Natural killer cell (primary cell): ENCODE measurements at regions not wholly inside any gene's neighbourhood (a gene's known extent, or its start where the extent isn't known, plus 50 kb on each side); places are given as distances from the start of the nearest gene placed in this dataset.
A peak's percentile ranks its signal among the peaks of the same experiment; 100 is the strongest.
"Not testable (repeated sequence)": the region's sequence is repeated elsewhere in the genome, so short reads cannot be mapped to it uniquely, and the experiment has no call there.

ENCODE experiments used
- ATAC-seq, 3 donors: fragments of 150-1000 bp in 2 of 3; fragments of 200-7000 bp in 1 of 3; cut with Tn5 transposase; 1 replicate in 1 of 3; 2 replicates in 2 of 3; pipeline ENCODE4 v1.10.0; 2021; ENCODE audit warnings: mild to moderate bottlenecking in 2 of 3, moderate library complexity in 2 of 3
- DNase-seq, 2 donors: peaks; one replicate each; pipeline versions ENCODE4 v3.0.0 to v3.0.0-alpha.2; 2013 to 2021; ENCODE audit warnings: mixed read lengths in 1 of 2
- H3K27ac ChIP-seq: one replicate; pipeline ENCODE4 v1.5.1; 2013; ENCODE audit warnings: mild to moderate bottlenecking, low read length
- H3K27me3 ChIP-seq: one replicate; pipeline ENCODE4 v1.6.1; 2013; ENCODE audit warnings: low read length; ENCODE audit not compliant: control insufficient read depth, insufficient read depth
- H3K36me3 ChIP-seq: one replicate; pipeline ENCODE4 v1.6.1; 2013; ENCODE audit warnings: low read length; ENCODE audit not compliant: control insufficient read depth, insufficient read depth
- H3K4me1 ChIP-seq: one replicate; pipeline ENCODE4 v1.6.1; 2013; ENCODE audit warnings: low read length; ENCODE audit not compliant: control insufficient read depth, insufficient read depth
- H3K4me3 ChIP-seq: one replicate; pipeline ENCODE4 v1.5.1; 2013; ENCODE audit warnings: low read length
- H3K9me3 ChIP-seq: one replicate; pipeline ENCODE4 v1.6.1; 2013; ENCODE audit warnings: low read length; ENCODE audit not compliant: control insufficient read depth, insufficient read depth
- H3K27ac Mint-ChIP-seq, 2 donors: one replicate each; pipeline ENCODE4 v1.8.0; 2022; ENCODE audit warnings: mild to moderate bottlenecking in 2 of 2, mixed read lengths in 2 of 2, moderate library complexity in 1 of 2
- H3K27me3 Mint-ChIP-seq, 2 donors: one replicate each; pipeline ENCODE4 v1.8.0; 2022; ENCODE audit warnings: low read depth in 2 of 2, mixed read lengths in 2 of 2
- H3K36me3 Mint-ChIP-seq: one replicate; pipeline ENCODE4 v1.8.0; 2022; ENCODE audit warnings: mixed read lengths
- H3K4me1 Mint-ChIP-seq, 2 donors: one replicate each; pipeline ENCODE4 v1.8.0; 2022; ENCODE audit warnings: mixed read lengths in 2 of 2
- H3K4me3 Mint-ChIP-seq: one replicate; pipeline ENCODE4 v1.8.0; 2022; ENCODE audit warnings: mild to moderate bottlenecking, moderate library complexity, mixed read lengths
- H3K9me3 Mint-ChIP-seq, 2 donors: one replicate each; pipeline ENCODE4 v1.8.0; 2022; ENCODE audit warnings: mixed read lengths in 2 of 2
- CTCF ChIP-seq: fragments of 200-600 bp; IDR thresholded peaks from one replicate; pipeline ENCODE4 v1.8.0; 2022; ENCODE audit warnings: antibody characterized with exemption
- WGBS: methylation state at CpG from one replicate; pipeline ENCODE4 v1.1.7; 2013; ENCODE audit warnings: missing lambda C conversion rate; ENCODE audit not compliant: insufficient coverage; 5-methylcytosine and 5-hydroxymethylcytosine counted together
- intact Hi-C: fragments of 100-400 bp; cut with micrococcal nuclease; formaldehyde crosslinking; loops from one replicate; pipeline ENCODE4 v1.14.2; 2022

GRCh38 chr16:10323528-10323869, 62.4 kb upstream of the ATF7IP2 start:
- Histone ChIP-seq H3K4me1 (peaks cover 3% of the 10 kb centered on the region), H3K27me3 (no peaks in the 10 kb centered on the region), H3K9me3 (peaks cover 3% of the 10 kb centered on the region), H3K27ac (no peak overlapping the region), H3K36me3 (no peaks in the 10 kb centered on the region), H3K4me3 (no peak overlapping the region)
- Mint-ChIP-seq H3K4me1 (peaks cover 0 to 13% of the 10 kb centered on the region in 2 donors), H3K4me3 (no peak overlapping the region), H3K36me3 (no peaks in the 10 kb centered on the region), H3K9me3 (no peaks in the 10 kb centered on the region), H3K27ac (no peak overlapping the region), H3K27me3 (no peaks in the 10 kb centered on the region)
- ATAC-seq, result no peak
- no peak for DNase-seq
- intact Hi-C loops, result no loop called here
- TF ChIP-seq CTCF, result no peak
- WGBS, result 87% methylated on average over 2 of the region's 2 CpGs

- ATAC-seq, result no peak
- H3K27me3 Mint-ChIP-seq, result no peaks in the 10 kb centered on the region
- H3K27ac Mint-ChIP-seq, result no peak overlapping the region
- H3K4me1 Mint-ChIP-seq, result peaks cover 0 to 11% of the 10 kb centered on the region in 2 donors
- no peaks in the 10 kb centered on the region for H3K36me3 Mint-ChIP-seq
- Histone ChIP-seq H3K4me1 (peaks cover 10% of the 10 kb centered on the region), H3K27me3 (no peaks in the 10 kb centered on the region), H3K27ac (no peak overlapping the region), H3K36me3 (no peaks in the 10 kb centered on the region), H3K9me3 (peaks cover 8% of the 10 kb centered on the region), H3K4me3 (no peak overlapping the region)
- intact Hi-C loops, result no loop called here
- DNase-seq, result no peak
- no peak for TF ChIP-seq CTCF
- H3K4me3 Mint-ChIP-seq, result no peak overlapping the region
- 100% methylated on average over 2 of the region's 2 CpGs for WGBS
- no peaks in the 10 kb centered on the region for H3K9me3 Mint-ChIP-seq
Observed at GRCh38 chr16:10324210-10324609, 61.7 kb upstream of the ATF7IP2 start.

GRCh38 chr16:10325783-10326543, 59.9 kb upstream of the ATF7IP2 start:
- H3K27me3 Mint-ChIP-seq, result no peaks in the 10 kb centered on the region
- no peak overlapping the region for H3K27ac Mint-ChIP-seq
- no peak for DNase-seq
- TF ChIP-seq CTCF, result no peak
- no peak for ATAC-seq
- no peaks in the 10 kb centered on the region for H3K9me3 Mint-ChIP-seq
- H3K9me3 ChIP-seq, result peaks cover 10% of the 10 kb centered on the region
- peaks cover 13 to 21% of the 10 kb centered on the region in 2 donors for H3K4me1 Mint-ChIP-seq
- WGBS, result 94% methylated on average over 10 of the region's 10 CpGs
- no peak overlapping the region for H3K4me3 ChIP-seq
- no peaks in the 10 kb centered on the region for H3K36me3 ChIP-seq
- intact Hi-C loops, result loop anchor here (5.0 kb wide), 1 partner anchor 61 kb away; the partner anchor contains the start of gene ATF7IP2
- H3K36me3 Mint-ChIP-seq, result no peaks in the 10 kb centered on the region
- peaks cover 27% of the 10 kb centered on the region for H3K4me1 ChIP-seq
- no peaks in the 10 kb centered on the region for H3K27me3 ChIP-seq
- no peak overlapping the region for H3K27ac ChIP-seq
- H3K4me3 Mint-ChIP-seq, result no peak overlapping the region

GRCh38 chr16:10326647-10327046, 59.2 kb upstream of the ATF7IP2 start:
- Histone ChIP-seq H3K9me3 (peaks cover 10% of the 10 kb centered on the region), H3K27me3 (no peaks in the 10 kb centered on the region), H3K27ac (no peak overlapping the region), H3K36me3 (no peaks in the 10 kb centered on the region), H3K4me1 (peaks cover 31% of the 10 kb centered on the region), H3K4me3 (no peak overlapping the region)
- Mint-ChIP-seq H3K27me3 (no peaks in the 10 kb centered on the region), H3K9me3 (no peaks in the 10 kb centered on the region), H3K27ac (no peak overlapping the region), H3K36me3 (no peaks in the 10 kb centered on the region), H3K4me3 (no peak overlapping the region), H3K4me1 (peaks cover 13 to 24% of the 10 kb centered on the region in 2 donors)
- no peak for DNase-seq
- no peak for TF ChIP-seq CTCF
- intact Hi-C loops, result loop anchor here (5.0 kb wide), 1 partner anchor 61 kb away; the partner anchor contains the start of gene ATF7IP2
- no peak for ATAC-seq
- 96% methylated on average over 4 of the region's 5 CpGs for WGBS

GRCh38 chr16:10328291-10328690, 57.6 kb upstream of the ATF7IP2 start:
- H3K4me1 ChIP-seq, result peaks cover 42% of the 10 kb centered on the region
- 98% methylated on average over 5 of the region's 5 CpGs for WGBS
- not testable (repeated sequence) for H3K36me3 ChIP-seq, H3K27me3 ChIP-seq, H3K27ac Mint-ChIP-seq, H3K9me3 ChIP-seq, H3K27ac ChIP-seq, H3K4me3 ChIP-seq, H3K36me3 Mint-ChIP-seq, H3K27me3 Mint-ChIP-seq, H3K4me3 Mint-ChIP-seq, DNase-seq, H3K9me3 Mint-ChIP-seq
- peaks cover 18 to 34% of the 10 kb centered on the region in 2 donors for H3K4me1 Mint-ChIP-seq
- ATAC-seq, result peak in 1 of 3 donors; percentile 40
- intact Hi-C loops, result loop anchor here (5.0 kb wide), 1 partner anchor 59 kb away; the partner anchor contains the start of gene ATF7IP2
